HG03469 (cell line): ENCODE measurements at regions not wholly inside any gene's neighbourhood (a gene's known extent, or its start where the extent isn't known, plus 50 kb on each side); places are given as distances from the start of the nearest gene placed in this dataset.

Experiments used
- ATAC-seq: cut with Tn5 transposase; IDR thresholded peaks from one replicate; pipeline ENCODE4 v1.9.1; 2021; ENCODE audit warnings: mild to moderate bottlenecking, moderate library complexity, moderate number of reproducible peaks; ENCODE audit not compliant: unreplicated experiment

DNA sequence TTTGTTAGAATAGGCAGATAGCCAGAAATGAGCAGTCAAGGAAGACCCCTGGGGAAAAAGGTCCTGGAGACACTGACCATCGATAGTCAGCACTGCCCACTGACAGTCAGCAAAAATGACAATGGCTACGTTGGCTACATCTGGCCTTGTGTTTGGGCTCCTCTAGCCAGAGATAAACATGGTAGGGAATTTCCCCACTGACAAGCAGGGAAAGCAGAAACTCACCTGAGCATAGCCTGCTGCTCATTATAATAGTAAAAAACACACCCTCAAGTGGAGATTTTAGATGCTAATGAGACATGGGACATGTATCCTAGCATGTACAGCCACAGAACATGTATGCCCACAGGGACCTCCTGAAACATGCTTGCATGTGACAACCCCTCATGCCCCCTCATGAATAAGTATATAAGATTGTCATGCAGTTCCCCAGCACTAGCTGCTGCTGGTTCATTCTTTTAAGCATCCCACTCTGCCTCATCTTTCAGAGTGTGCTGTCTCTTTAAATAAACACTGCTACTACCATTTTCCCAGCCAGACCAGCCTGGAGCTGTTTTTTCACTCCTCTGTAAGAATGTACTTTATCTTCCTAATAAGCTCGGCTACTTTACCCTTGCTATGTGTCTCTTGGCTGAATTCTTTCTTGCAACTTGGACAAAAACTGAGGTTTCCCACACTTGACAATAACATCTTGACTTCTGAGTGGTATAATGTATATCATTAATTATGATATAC is 550.1 kb upstream of the CDH8 start:
- ATAC-seq: no peak

DNA sequence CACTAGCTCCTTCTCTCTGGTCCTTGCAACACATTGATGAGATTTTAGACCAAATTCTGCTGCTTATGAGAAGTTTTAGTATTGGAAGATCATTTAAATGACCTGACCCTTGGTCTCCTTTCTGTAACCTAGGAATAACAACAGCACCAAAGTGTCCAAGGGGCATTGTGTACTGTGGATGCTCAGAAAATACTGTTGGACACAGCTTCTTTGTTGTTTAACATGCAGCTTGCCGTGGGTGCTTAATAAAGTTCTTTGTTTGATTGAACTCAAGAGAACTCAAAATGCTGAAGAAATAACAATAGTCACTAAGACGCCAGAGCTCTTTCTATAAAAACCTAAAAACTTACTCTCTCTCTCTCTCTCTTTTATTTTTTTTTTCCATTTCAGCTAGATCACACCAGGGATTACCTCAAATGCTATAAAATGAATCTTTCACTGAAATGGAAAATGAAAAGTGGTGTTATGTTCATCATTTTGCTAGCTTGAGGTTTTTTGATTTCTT is 548.9 kb upstream of the CDH8 start:
- ATAC-seq: no peak

DNA sequence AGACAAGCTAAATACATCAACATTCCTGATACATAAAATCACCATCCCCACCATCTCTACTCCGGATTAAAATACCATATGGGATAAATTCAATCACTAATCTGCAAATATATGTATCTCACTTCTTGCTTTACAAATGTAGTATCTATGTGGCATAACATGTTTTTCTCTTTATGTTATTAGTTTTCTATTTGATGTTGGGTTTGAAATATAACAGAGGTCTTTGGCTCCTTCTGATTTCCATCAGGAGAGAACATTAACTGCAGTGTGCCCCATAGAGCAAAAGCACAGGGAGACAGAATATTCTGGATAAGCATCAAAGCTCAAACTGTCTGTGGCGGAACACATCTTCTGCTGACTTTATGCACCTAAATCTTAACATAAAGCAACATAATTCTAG is 547.2 kb upstream of the CDH8 start:
- ATAC-seq: no peak

DNA sequence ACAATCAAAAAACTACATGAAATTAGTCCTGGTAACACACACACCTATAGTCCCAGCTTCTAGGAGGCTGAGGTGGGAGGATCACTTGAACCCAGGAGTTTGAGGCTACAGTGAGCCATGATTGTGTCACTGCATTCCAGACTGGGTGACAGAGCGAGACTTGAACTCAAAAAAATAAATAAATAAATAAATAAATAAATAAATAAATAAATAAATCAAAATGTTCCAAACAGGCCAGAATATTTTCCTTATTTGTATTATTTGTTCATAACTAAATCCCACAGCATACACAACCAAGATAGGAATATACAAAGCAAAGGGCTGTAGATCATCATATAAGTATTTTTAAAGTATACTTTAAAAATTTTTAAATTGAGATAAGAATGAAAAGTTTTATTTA is 537.2 kb upstream of the CDH8 start:
- no peak for ATAC-seq

DNA sequence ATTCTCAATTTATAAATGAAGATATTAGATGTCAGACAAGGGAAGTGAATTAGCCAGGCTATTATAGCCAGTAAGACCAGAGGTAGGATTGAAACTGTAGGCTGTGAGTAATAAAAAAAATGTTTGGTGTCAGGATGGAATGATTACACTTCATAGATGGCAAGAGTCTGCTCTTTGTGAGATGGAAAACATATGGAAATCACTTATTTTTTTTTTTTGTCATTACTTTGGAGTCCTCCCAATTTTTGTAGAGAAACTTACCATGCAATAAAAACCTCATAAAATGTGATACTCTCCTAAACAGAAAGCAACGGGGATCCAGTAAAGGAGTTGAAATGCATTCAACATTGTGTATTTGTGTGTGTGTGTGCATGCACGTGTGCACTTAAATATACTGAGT is 532.7 kb upstream of the CDH8 start:
- no peak for ATAC-seq

DNA sequence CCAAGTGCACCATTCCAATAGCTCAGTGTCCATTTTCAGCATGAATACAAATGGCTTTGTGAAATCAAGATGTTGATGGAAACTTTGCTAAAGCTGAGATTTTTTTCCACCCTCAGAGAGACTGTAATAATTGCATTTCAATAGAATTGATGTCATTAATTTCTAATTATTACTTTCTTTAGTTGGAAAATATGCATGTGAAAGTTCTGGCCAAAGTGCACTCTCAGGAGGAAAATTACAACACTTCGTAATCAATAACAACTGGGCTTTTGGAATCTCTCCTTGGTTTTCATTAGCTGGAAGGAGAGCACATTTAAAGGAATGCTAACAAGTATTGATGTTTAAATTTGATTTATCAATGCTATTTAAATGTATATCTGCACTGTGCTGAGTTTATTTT is 529.5 kb upstream of the CDH8 start:
- ATAC-seq: no peak

DNA sequence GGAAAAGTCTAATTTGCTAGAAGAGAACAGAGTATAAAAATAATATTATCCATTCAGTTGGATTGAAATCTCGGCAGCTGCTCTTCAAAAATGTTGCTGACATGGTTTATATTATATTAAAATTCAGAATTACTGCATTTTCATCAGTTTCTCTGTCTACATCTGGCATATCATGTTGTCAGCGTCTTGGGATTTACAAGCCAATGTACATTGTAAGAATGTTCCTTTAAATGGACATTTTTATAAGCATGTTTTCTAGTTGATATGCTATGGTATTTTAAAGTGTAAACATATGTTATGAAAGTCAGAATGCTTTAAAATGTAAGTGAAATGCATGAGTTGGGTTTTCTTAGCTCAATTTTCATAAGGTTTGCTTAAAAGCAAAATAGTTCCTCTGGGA is 528.1 kb upstream of the CDH8 start:
- ATAC-seq: no peak

DNA sequence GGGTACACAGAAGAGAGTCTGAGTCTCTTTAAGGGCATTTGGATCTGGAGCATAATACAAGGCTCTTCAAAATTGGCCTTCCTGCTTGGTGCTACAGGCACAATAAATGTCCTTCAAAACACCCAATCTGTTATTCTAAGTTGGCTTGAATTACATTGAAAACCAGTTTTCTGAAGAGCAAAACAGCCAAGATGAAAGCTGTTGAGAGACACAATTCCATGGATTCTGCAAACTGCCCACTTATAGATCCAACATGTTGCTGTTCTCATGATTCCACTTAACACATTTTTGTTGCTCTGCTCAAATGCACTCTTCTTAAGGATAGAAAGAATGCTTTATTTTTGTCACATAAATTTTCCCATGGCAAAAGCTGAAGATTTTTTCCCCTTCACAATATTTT is 525.9 kb upstream of the CDH8 start:
- ATAC-seq: no peak

DNA sequence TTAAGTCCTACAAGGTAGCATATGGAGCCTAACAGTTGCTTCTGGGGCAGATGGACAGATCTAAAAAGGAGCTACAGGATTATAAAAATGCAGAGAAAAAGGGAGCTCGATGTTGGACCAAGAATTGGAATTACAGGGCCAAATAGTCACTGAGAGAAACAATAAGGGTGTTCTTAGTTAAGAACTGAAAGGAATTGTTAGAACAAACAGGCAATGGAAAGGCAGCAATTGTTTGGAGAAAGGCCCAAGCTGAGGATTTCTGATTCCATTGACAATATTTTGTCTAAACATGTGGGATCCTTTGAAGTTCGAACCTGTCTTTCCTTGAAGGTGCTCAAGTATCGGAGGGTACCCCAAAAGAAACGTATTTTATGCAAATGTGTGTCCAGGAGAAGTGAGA is 513.6 kb upstream of the CDH8 start:
- ATAC-seq: no peak

DNA sequence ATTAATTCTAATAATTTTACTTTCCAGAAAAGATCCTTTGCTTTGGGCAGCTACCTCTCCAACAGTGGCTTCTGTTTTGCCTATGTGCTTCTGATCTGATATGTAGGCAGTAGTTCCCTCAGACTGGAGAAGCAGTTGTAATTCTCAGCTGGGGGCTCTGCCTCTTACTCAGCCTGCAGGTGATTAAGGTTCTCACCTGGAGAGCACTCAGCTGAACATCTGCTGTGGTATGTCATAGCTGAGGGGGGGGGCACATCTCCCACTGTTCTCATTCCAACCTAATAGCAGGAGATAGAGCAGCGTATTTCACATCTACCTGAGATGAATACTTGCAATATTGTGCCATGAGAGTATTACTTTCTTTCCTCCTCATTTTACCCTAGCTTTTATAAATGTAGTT is 511.9 kb upstream of the CDH8 start:
- no peak for ATAC-seq

DNA sequence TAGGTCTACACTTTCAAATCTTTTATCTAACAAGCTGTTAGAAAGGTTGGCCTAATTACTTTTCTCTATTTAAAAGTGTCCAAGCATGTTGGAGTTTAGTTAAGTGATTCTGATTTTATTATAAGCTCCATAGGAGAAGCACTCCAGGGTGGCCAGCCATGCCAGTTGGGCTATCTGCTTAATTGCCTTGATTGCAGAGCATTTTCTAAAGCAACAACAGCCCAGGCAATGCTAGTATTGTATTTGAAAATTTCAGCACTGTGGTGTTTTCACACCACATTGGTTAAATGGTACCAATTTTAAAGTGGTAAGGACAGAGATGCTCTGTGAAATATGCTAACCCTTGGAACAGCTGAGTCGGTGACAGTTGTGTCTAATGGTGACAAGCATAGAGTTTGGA is 510.5 kb upstream of the CDH8 start:
- ATAC-seq: no peak

DNA sequence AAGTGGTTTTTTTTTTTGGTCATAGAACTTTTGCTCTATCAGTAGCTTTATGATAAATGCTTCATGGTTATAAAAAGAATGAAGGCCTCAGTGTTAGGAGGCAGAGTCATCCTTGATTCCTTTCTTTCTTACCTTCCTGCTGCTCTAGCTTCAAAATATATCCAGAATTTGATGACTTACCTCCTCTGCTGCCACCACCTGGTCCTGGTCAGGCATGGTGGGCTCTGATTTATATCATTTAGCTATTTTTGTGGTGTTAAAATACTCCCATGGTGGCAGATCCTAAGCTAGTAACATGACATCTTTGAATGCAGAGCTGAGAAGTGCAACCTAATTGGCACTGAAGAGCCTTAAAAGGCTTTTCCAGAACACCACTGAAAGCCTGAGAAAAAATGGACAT is 508.8 kb upstream of the CDH8 start:
- no peak for ATAC-seq

DNA sequence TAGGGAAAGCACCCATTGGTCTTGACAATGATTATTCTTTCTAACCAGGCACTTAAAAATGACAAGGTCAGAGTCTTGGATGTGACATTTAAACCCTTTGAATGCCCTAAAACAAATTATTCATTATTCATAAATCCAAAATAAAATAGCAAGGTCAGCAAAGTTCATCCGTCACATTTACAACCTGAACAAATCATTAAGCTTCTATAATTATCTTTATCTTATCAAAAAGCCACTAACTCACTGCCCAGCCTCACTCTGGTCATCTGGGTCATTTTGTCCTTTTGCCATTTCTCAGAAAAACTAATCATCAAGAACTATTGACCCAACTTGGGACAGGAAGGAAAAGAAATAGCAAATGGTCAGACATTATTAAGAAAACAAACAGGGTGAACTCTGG is 507.3 kb upstream of the CDH8 start:
- no peak for ATAC-seq

DNA sequence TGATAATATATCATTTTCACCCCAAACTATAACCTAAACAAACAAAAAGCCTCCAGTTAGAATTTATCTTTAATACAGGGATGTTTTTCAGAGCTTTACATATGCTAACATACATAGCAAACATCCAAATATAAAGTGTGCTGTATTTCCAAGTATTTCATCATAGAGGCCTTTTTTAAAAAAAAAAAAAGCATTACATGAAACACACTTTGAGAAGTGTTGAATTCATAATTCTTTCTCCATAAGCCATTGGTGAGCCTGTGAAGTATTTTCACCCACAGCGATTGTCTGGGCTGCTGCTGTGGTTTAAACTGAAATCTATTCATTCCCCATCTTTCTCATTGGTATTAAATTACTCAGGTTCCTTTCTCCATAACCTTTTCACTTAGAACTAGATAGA is 503.4 kb upstream of the CDH8 start:
- ATAC-seq: no peak

DNA sequence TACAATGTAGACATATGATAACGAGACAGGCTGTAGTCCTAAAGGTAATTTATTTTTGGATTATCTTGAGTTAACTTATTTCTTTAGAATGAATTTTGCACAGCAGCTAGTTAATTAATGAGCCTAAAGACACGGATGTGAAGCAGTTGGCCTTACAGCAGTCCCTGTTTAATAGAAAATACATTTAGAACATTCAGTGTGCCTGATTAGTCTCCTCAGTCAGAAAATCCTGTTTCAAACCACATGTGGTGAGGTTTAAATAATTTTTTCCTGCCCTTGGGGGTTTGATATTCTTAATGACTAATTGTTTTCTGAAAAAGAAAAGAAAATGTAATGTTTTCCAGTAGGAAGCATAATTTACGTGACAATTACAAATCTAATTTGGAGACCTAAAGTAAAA is 494.2 kb upstream of the CDH8 start:
- ATAC-seq: no peak

DNA sequence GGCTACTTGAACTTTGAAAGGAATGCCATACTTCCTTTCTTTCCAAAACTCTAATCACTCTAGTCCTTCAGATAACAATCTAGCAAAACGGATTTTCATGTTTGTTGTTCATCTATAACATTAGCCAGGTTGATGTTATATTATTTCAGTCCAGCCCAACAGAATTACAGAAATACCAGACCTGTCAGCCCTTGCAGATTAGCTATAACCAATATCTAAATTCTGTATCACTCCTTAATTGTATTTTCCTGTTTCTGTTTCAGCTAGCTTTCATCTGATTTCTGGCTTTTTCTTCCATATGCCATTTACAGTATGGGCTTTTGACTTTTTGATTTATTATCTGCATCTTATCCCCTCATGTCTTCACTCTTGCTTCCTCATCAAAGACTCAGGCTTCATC is 479.8 kb upstream of the CDH8 start:
- ATAC-seq: no peak

DNA sequence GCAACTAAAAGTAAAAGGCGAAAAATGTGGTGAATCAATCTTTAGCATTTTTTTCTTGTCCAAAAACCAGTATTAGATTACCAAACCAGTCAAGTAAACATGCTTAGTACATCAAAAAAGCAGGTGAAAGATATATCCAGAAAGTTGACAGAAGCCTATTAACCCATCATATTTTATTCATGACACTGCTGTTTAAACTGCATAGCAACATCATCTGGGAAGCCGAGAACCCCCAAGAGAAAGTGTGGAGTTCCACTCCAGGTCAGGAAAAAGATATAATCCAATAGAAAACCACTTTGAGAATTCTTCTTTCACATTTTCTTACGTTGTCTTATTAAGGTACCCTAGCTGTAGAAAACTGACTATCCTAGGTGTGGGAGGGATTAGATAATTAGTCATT is 466.8 kb upstream of the CDH8 start:
- no peak for ATAC-seq

DNA sequence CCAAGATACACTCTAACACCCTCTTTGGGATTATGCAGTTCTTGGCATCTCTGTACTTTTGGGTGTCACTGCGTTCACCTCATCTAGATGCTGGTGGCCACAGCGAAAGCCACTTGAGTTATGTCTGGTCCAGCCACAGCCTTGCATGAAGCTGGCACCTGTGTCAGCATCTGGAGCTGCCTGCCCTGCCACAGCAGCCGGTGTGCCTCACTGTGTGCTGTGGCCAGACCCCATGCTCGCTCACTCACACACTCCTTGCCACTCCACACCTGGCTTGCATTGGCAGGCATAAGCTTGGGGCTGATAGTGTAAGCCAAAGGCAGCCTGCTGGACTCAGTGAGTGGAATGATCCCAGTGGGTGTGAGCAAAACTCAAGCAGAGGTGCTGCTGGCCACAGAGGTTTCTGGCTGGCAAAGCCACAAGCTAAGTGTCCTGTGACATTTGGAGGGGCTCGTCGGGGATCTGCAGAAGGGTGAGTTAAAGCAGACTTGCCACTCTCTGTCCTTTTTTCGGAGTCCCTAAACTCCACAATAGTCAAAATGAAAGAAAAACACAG is 442.7 kb upstream of the CDH8 start:
- ATAC-seq: no peak

DNA sequence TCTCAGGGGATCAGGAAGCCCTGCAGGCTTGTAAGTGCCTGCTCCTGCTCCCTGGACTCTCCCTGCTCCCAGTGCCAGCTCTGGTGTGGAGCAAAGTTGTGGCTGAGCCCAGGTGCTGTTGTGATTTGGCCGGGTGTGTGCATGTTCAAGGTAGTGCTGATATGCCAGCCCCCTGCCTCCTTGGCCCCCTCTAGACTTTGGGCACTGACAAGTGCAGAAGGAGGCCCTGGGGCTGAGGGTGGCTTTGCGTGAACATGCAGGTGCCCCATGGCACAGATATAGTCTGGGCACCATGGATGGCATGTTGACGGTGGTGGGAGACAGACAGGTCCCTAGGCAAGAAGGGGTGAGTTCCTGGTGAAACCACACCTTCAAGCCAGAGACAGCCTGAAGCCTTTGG is 441.6 kb upstream of the CDH8 start:
- ATAC-seq: no peak

DNA sequence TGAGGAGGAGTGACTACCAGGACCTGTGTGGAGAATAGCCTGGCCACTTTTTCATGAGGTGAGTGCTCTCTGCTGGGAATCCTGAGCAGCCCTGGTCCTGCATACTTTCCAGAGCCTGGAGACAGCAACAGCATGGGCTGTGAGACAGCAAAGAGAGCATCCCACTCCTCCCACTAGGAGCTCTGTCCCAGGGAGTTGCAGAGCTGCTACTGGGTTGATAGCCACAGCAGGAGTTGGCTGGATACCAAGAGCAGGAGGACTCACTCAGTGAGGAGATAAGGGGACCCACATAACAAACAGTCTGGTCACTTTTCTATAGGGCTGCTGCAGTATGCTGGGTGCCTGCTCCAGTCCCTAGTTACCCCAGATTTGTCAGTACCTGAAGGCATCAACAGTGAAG is 439.3 kb upstream of the CDH8 start:
- no peak for ATAC-seq

DNA sequence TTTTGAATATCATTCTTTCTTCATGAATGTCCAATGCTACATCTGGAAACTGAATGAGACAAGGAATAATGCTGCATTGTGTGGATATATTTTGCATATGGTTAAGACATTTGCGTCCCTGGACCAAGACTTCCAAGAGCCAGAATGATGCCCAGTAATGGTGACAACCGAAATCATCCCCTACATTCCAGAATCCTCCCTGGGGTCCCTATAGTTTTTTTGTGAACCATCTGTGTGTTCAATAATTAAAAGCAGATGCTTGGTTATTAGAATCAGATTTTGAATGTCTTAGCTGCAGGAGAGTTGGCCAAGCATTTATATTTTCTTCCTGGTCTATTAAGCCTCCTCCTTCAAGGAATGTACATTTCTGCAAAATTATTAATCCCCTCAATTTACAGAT is 426.7 kb upstream of the CDH8 start:
- ATAC-seq: no peak

DNA sequence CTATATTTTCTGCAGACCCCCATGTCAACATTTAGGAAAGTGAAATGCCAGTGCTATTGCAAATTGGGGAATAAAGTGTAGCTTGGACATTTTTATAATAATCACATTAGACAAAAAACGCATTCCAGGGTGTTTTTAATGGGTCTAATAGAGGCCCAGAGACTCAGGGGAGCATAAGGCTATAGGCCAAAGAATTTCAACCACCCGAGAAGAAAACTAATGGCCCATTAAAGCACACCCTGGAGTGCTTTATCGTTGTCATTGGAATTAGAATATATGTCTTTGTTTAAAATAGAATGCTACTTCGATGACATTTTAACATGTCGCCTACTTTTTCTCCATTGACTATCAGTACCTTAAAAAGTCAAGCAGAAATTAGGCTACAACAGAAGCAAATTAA is 414.1 kb upstream of the CDH8 start:
- no peak for ATAC-seq

DNA sequence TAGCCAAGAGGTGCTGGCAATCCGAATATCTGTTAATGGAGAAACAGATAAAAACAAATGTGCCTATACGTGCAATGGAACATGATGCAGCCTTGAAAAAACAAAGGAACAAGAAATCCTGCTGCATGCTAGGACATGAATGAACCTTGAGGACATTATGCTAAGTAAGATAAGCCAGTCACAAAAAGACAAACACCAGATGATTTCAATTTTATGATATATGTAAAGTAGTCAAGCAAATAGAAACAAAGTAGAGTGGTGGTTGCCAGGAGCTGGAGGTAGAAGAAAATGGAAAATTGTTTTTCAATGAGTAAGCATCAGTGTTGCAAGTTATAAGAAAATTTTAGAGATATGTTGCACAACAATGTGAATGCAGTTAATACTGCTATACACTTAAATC is 409.7 kb upstream of the CDH8 start:
- no peak for ATAC-seq
